Transverse colon (tissue), 3 donors: ENCODE measurements at regions not wholly inside any gene's neighbourhood (a gene's known extent, or its start where the extent isn't known, plus 50 kb on each side); places are given as distances from the start of the nearest gene placed in this dataset.

Experiments
- CTCF ChIP-seq, 5 experiments: fragments of 200-600 bp in 3 of 5; fragments of 450-650 bp in 2 of 5; sonication (generic) in 3 of 5; IDR thresholded peaks; 1 replicate in 2 of 5; 2 replicates in 3 of 5; pipeline ENCODE4 v1.5.1; 2016 to 2017; ENCODE audit warnings: antibody characterized with exemption in 5 of 5, inconsistent platforms in 3 of 5, mild to moderate bottlenecking in 2 of 5, moderate library complexity in 1 of 5
- POLR2A ChIP-seq: fragments of 450-650 bp; IDR thresholded peaks from one replicate; pipeline ENCODE4 v1.6.1; 2016; ENCODE audit warnings: antibody characterized with exemption, mild to moderate bottlenecking, moderate library complexity

- TF ChIP-seq CTCF (IDR thresholded peaks at IDR 0.05) = no peak
- no peak for TF ChIP-seq POLR2A
These were observed 609.9 kb upstream of the CITED2 start for GRCh38 chr6:139984317-139984716.
